ENCODE measurements at regions not wholly inside any gene's neighbourhood (a gene's known extent, or its start where the extent isn't known, plus 50 kb on each side); places are given as distances from the start of the nearest gene placed in this dataset.

DNA sequence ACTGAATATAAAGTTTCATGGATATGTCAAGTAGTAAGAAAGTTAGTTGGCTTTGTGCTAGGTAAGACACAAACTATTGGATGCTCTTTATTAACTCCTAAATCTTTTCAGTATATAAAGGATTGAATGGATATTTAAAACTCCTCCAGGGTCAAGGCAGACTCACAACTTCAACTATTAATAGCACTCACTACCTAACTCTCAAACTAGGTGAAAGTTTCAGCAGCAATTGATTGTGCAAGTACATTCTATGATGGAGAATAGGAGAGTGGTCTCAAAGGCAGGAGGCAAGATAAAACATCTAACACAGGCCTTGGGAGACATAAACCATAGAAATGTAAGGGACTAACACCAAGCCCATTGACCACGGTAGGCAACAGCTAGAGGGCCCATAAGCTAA is 328.9 kb upstream of the CHAC2 start:
- TF ChIP-seq TAF1 (IDR thresholded peaks at IDR 0.05; ENCODE audit: borderline replicate concordance, insufficient read depth, low read length), result no peak
- TF ChIP-seq POLR2AphosphoS5 (IDR thresholded peaks at IDR 0.05; ENCODE audit: low read depth, low read length), result no peak
- no peak for TF ChIP-seq SIN3A (IDR thresholded peaks at IDR 0.05; ENCODE audit: borderline replicate concordance, insufficient read depth, low read length)

Measured in PFSK-1 (cell line).